Fibroblast of lung (primary cell): ENCODE measurements at regions not wholly inside any gene's neighbourhood (a gene's known extent, or its start where the extent isn't known, plus 50 kb on each side); places are given as distances from the start of the nearest gene placed in this dataset.

ENCODE experiments used
- CTCF ChIP-seq, 2 donors: IDR thresholded peaks in 1 of 2; conservative IDR thresholded peaks in 1 of 2; 1 replicate in 1 of 2; 2 replicates in 1 of 2; pipeline ENCODE4 v1.5.1; 2011 to 2012; ENCODE audit warnings: low read length in 2 of 2, control low read depth in 1 of 2, inconsistent platforms in 1 of 2, low read depth in 1 of 2, mild to moderate bottlenecking in 1 of 2
- EZH2 ChIP-seq: IDR thresholded peaks from 2 replicates; pipeline ENCODE4 v1.5.1; 2012; ENCODE audit warnings: low read length, control low read depth, mild to moderate bottlenecking; ENCODE audit errors: missing control alignments

- TF ChIP-seq CTCF (conservative IDR thresholded peaks at IDR 0.05 in 1 of 2, IDR thresholded peaks at IDR 0.05 in 1 of 2; ENCODE audit: low read depth in 1 of 2, low read length in 2 of 2) (no peak), EZH2 (no peak)
Observed at GRCh38 chr2:177076636-177077179, 135.9 kb upstream of the HNRNPA3 start.
